ENCODE measurements at regions not wholly inside any gene's neighbourhood (a gene's known extent, or its start where the extent isn't known, plus 50 kb on each side); places are given as distances from the start of the nearest gene placed in this dataset.

DNA sequence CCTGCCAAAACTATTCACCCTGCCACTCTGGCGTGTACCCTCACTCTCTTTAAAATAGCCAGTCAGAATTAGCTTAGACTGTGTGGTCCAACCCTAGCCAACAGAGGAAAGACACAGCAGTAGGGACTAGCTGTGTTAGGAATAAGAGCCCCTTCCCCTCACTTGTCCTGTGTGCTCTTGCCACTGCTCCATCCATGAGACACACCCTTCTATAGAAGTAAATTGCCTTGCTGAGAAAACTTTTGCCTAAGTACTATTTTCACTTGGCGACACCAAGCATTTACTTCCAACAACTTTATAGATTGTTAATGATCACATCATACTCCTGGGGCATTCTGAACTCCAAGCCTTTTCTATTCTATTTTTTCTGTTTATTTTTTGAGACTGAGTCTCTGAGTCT is 170.2 kb upstream of the TRIM24 start (continued):
- TF ChIP-seq, protein P1, sequence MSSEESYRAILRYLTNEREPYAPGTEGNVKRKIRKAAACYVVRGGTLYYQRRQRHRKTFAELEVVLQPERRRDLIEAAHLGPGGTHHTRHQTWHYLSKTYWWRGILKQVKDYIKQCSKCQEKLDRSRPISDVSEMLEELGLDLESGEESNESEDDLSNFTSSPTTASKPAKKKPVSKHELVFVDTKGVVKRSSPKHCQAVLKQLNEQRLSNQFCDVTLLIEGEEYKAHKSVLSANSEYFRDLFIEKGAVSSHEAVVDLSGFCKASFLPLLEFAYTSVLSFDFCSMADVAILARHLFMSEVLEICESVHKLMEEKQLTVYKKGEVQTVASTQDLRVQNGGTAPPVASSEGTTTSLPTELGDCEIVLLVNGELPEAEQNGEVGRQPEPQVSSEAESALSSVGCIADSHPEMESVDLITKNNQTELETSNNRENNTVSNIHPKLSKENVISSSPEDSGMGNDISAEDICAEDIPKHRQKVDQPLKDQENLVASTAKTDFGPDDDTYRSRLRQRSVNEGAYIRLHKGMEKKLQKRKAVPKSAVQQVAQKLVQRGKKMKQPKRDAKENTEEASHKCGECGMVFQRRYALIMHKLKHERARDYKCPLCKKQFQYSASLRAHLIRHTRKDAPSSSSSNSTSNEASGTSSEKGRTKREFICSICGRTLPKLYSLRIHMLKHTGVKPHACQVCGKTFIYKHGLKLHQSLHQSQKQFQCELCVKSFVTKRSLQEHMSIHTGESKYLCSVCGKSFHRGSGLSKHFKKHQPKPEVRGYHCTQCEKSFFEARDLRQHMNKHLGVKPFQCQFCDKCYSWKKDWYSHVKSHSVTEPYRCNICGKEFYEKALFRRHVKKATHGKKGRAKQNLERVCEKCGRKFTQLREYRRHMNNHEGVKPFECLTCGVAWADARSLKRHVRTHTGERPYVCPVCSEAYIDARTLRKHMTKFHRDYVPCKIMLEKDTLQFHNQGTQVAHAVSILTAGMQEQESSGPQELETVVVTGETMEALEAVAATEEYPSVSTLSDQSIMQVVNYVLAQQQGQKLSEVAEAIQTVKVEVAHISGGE (tag by site-specific recombination; conservative IDR thresholded peaks at IDR 0.05; ENCODE audit: low read depth) = no peak
- TF ChIP-seq YY1 (tag by site-specific recombination; IDR thresholded peaks at IDR 0.05) = no peak
- TF ChIP-seq ZNF621 (tag by site-specific recombination; IDR thresholded peaks at IDR 0.05) = no peak
- TF ChIP-seq IKZF3 (tag by site-specific recombination; IDR thresholded peaks at IDR 0.05) = no peak
- TF ChIP-seq, protein P2, sequence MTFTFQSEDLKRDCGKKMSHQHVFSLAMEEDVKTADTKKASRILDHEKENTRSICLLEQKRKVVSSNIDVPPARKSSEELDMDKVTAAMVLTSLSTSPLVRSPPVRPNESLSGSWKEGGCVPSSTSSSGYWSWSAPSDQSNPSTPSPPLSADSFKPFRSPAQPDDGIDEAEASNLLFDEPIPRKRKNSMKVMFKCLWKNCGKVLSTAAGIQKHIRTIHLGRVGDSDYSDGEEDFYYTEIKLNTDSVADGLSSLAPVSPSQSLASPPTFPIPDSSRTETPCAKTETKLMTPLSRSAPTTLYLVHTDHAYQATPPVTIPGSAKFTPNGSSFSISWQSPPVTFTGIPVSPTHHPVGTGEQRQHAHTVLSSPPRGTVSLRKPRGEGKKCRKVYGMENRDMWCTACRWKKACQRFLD (tag by site-specific recombination; IDR thresholded peaks at IDR 0.05) = no peak
- TF ChIP-seq, protein P3, sequence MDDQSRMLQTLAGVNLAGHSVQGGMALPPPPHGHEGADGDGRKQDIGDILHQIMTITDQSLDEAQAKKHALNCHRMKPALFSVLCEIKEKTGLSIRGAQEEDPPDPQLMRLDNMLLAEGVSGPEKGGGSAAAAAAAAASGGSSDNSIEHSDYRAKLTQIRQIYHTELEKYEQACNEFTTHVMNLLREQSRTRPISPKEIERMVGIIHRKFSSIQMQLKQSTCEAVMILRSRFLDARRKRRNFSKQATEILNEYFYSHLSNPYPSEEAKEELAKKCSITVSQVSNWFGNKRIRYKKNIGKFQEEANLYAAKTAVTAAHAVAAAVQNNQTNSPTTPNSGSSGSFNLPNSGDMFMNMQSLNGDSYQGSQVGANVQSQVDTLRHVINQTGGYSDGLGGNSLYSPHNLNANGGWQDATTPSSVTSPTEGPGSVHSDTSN (CRISPR knock-in tag; IDR thresholded peaks at IDR 0.05) = no peak
- no peak for TF ChIP-seq ZIC2 (tag by site-specific recombination; IDR thresholded peaks at IDR 0.05)

DNA sequence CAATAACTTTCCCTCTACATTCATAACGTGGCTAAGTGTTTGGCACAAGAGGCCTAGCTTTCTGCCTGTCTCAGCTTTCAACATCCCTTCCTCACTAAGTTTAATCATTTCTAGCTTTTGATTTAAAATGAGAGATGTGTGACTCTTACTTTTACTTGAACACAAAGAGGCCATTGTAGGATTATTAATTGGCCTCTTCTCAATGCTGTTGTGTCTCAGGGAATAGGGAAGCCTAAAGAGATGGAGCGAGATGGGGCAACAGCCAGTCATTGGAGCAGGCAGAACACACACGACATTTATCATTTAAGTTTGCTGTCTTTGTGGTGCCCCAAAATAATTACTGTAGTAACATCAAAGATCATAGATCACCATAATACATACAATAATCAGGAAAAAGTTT is 167.1 kb upstream of the TRIM24 start:
- no peak overlapping the region for H3K27ac ChIP-seq (ENCODE audit: extremely low read depth, low read depth, low read length)
- TF ChIP-seq SCRT2 (tag by site-specific recombination; IDR thresholded peaks at IDR 0.05) = no peak
- TF ChIP-seq, protein P4, sequence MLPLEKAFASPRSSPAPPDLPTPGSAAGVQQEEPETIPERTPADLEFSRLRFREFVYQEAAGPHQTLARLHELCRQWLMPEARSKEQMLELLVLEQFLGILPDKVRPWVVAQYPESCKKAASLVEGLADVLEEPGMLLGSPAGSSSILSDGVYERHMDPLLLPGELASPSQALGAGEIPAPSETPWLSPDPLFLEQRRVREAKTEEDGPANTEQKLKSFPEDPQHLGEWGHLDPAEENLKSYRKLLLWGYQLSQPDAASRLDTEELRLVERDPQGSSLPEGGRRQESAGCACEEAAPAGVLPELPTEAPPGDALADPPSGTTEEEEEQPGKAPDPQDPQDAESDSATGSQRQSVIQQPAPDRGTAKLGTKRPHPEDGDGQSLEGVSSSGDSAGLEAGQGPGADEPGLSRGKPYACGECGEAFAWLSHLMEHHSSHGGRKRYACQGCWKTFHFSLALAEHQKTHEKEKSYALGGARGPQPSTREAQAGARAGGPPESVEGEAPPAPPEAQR (tag by site-specific recombination; IDR thresholded peaks at IDR 0.05) = no peak
- no peak for TF ChIP-seq GFI1B (tag by site-specific recombination; IDR thresholded peaks at IDR 0.05)
- no peak for TF ChIP-seq ZNF169 (tag by site-specific recombination; IDR thresholded peaks at IDR 0.05)
- TF ChIP-seq, protein P5, sequence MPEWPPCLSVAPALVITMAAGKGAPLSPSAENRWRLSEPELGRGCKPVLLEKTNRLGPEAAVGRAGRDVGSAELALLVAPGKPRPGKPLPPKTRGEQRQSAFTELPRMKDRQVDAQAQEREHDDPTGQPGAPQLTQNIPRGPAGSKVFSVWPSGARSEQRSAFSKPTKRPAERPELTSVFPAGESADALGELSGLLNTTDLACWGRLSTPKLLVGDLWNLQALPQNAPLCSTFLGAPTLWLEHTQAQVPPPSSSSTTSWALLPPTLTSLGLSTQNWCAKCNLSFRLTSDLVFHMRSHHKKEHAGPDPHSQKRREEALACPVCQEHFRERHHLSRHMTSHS (tag by site-specific recombination; IDR thresholded peaks at IDR 0.05) = no peak
- no peak for TF ChIP-seq ZNF670 (tag by site-specific recombination; IDR thresholded peaks at IDR 0.05; ENCODE audit: low read depth)
- TF ChIP-seq SCRT1 (tag by site-specific recombination; IDR thresholded peaks at IDR 0.05; ENCODE audit: borderline replicate concordance) = no peak
- ChIA-PET POLR2A (no interaction called here), CTCF (no interaction called here)
- no peak overlapping the region for H3K4me3 ChIP-seq (ENCODE audit: low read depth, low read length)
- H3K4me1 ChIP-seq (ENCODE audit: control insufficient read depth, insufficient read depth, low read length) = no peaks in the 10 kb centered on the region
- no peaks in the 10 kb centered on the region for H3K9me3 ChIP-seq (ENCODE audit: control insufficient read depth, insufficient read depth, low read depth, low read length)
- H3K36me3 ChIP-seq (ENCODE audit: control insufficient read depth in 2 of 2, insufficient read depth in 1 of 2, low read length in 2 of 2) = no peaks in the 10 kb centered on the region

DNA sequence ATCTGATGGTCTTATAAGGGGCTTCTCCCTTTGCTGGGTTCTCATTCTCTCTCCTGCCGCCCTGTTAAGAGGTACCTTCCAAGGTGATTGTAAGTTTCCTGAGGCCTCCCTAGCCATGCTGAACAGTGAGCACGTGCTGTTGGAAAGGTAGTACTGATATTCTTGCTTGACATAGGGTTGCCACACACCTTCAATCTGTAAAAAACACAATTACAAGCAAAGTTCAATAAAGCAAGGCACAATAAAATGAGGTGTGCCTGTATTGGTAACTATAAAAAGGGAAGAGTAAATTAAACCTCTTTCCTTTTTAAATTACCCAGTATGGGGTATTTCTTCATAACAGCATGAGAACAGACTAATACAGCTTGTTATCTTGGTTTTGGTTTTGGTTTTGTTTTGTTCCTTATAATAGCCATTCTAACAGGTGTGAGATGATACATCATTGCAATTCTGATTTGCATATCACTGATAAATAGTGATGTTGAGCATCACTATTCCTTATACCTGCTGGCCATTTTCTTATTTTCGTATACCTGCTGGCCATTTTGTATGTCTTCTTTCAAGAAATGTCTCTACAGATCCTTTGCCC is 164.9 kb upstream of the TRIM24 start:
- POLR2A ChIA-PET = no interaction called here
- H3K36me3 ChIP-seq (ENCODE audit: control insufficient read depth in 2 of 2, insufficient read depth in 1 of 2, low read length in 2 of 2) = no peaks in the 10 kb centered on the region
- CTCF ChIA-PET = no interaction called here
- no peaks in the 10 kb centered on the region for H3K9me3 ChIP-seq (ENCODE audit: control insufficient read depth, insufficient read depth, low read depth, low read length)
- no peak overlapping the region for H3K4me3 ChIP-seq (ENCODE audit: low read depth, low read length)
- no peaks in the 10 kb centered on the region; the same call in 1 of the 2 replicates for H3K4me1 ChIP-seq (ENCODE audit: control insufficient read depth, insufficient read depth, low read length)
- TF ChIP-seq ZNF558 (tag by site-specific recombination; IDR thresholded peaks at IDR 0.05) (0 out of 2 replicates have a peak, but pooled peaks have one; percentile 71), MYNN (tag by site-specific recombination; IDR thresholded peaks at IDR 0.05; ENCODE audit: borderline replicate concordance) (no peak)
- H3K27ac ChIP-seq (ENCODE audit: extremely low read depth, low read depth, low read length) = no peak overlapping the region

All from HEK293 (cell line).